ENCODE measurements at regions not wholly inside any gene's neighbourhood (a gene's known extent, or its start where the extent isn't known, plus 50 kb on each side); places are given as distances from the start of the nearest gene placed in this dataset.

DNA sequence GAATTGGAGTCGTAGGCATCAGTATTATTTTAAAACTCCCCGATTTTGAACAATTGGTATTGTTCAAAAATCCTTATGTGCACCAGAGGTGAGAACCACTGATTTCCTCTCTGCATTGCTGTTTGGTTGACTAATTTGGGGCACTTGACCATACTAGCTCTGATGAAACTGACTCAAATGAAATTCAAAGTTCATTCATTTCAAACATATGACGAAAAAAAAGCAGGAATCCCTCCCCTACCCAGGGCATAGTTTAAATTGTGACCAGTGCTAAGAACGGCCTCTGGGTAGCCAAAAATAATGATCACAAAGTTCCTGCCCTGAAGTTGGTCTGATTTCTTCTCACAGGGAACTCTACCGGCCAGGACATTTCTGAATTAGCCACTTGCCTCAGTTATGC, 75.7 kb upstream of the EGFL6 start:
- Mint-ChIP-seq H3K36me3 (ENCODE audit: low read depth) (peaks cover 4% of the 10 kb centered on the region), H3K9me3 (peaks cover 8% of the 10 kb centered on the region), H3K27me3 (ENCODE audit: low read depth) (no peaks in the 10 kb centered on the region), H3K4me3 (no peak overlapping the region), H3K27ac (ENCODE audit: unreplicated experiment) (no peak overlapping the region), H3K4me1 (no peaks in the 10 kb centered on the region)
- DNase-seq (ENCODE audit: low read depth, low spot score): no peak
- TF ChIP-seq, protein P1, sequence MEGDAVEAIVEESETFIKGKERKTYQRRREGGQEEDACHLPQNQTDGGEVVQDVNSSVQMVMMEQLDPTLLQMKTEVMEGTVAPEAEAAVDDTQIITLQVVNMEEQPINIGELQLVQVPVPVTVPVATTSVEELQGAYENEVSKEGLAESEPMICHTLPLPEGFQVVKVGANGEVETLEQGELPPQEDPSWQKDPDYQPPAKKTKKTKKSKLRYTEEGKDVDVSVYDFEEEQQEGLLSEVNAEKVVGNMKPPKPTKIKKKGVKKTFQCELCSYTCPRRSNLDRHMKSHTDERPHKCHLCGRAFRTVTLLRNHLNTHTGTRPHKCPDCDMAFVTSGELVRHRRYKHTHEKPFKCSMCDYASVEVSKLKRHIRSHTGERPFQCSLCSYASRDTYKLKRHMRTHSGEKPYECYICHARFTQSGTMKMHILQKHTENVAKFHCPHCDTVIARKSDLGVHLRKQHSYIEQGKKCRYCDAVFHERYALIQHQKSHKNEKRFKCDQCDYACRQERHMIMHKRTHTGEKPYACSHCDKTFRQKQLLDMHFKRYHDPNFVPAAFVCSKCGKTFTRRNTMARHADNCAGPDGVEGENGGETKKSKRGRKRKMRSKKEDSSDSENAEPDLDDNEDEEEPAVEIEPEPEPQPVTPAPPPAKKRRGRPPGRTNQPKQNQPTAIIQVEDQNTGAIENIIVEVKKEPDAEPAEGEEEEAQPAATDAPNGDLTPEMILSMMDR (conservative IDR thresholded peaks at IDR 0.05): no peak

DNA sequence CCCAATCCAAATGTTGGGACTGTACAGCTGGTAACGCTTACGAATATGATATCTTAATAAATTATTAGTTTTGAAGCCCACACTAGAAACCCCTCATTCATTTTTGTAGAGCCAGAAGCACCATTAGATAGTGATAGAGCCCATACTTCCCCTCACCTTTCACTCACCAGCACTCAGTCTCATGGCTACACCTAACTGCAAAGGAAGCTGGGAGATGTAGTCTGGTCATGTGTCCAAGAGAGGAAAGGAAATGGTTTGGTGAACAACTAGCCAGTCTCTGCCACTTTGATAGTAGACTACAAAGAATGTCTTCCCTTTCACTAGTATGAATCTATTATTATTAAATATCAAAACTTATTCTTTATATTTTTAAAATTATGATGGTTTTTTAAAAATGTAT, 77.1 kb upstream of the EGFL6 start:
- DNase-seq (ENCODE audit: low read depth, low spot score): no peak
- H3K9me3 Mint-ChIP-seq: peaks cover 3% of the 10 kb centered on the region
- TF ChIP-seq, protein P1 (conservative IDR thresholded peaks at IDR 0.05): no peak
- H3K27ac Mint-ChIP-seq (ENCODE audit: unreplicated experiment): no peak overlapping the region
- no peaks in the 10 kb centered on the region for H3K27me3 Mint-ChIP-seq (ENCODE audit: low read depth)
- peaks cover 10% of the 10 kb centered on the region for H3K4me1 Mint-ChIP-seq
- H3K4me3 Mint-ChIP-seq: no peak overlapping the region
- H3K36me3 Mint-ChIP-seq (ENCODE audit: low read depth): no peaks in the 10 kb centered on the region

DNA sequence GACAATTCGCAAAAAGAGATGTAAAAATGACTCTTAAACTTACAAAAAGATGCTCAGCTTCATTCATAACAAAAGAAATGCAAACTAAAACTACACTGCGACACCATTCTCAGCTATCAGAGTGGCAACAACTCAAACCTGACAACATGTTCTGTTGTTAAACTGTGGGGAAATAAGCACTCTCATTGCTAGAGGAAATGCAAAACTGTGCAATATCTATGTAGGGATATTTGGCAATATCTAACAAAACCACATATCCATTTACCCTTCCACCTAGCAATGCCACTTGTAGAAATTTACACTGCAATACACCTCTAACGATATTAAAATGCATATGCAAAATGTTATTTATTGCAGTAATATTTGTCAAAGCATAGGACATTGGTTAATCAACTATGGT, 78.3 kb upstream of the EGFL6 start:
- peaks cover 9% of the 10 kb centered on the region for H3K9me3 Mint-ChIP-seq
- TF ChIP-seq, protein P1 (conservative IDR thresholded peaks at IDR 0.05): no peak
- H3K27ac Mint-ChIP-seq (ENCODE audit: unreplicated experiment): no peak overlapping the region
- no peaks in the 10 kb centered on the region for H3K27me3 Mint-ChIP-seq (ENCODE audit: low read depth)
- DNase-seq (ENCODE audit: low read depth, low spot score): no peak
- H3K4me1 Mint-ChIP-seq: peaks cover 20% of the 10 kb centered on the region
- no peaks in the 10 kb centered on the region for H3K36me3 Mint-ChIP-seq (ENCODE audit: low read depth)
- no peak overlapping the region for H3K4me3 Mint-ChIP-seq

DNA sequence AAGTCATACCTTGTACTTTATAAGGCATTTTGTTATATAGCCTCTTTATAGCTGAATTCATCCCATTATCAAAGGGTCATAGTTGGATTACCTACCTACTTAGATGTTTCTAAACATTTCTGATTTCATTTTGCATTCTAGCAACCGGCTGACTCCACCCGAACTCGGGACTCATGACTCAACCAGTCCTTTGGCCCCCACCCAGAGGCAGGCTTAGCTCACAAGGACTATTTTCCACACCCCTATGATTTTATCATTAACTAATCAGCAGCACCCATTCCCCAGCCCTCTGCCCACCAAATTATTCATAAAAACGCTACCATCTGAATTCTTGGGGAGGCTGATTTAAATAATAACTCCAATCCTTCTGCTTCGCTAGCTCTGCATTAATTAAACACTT, 79.9 kb upstream of the EGFL6 start:
- Mint-ChIP-seq H3K4me3 (no peak overlapping the region), H3K36me3 (ENCODE audit: low read depth) (no peaks in the 10 kb centered on the region), H3K27ac (ENCODE audit: unreplicated experiment) (no peak overlapping the region), H3K4me1 (peaks cover 23% of the 10 kb centered on the region), H3K9me3 (peaks cover 6% of the 10 kb centered on the region), H3K27me3 (ENCODE audit: low read depth) (no peaks in the 10 kb centered on the region)
- TF ChIP-seq, protein P1 (conservative IDR thresholded peaks at IDR 0.05): no peak
- DNase-seq (ENCODE audit: low read depth, low spot score): no peak

DNA sequence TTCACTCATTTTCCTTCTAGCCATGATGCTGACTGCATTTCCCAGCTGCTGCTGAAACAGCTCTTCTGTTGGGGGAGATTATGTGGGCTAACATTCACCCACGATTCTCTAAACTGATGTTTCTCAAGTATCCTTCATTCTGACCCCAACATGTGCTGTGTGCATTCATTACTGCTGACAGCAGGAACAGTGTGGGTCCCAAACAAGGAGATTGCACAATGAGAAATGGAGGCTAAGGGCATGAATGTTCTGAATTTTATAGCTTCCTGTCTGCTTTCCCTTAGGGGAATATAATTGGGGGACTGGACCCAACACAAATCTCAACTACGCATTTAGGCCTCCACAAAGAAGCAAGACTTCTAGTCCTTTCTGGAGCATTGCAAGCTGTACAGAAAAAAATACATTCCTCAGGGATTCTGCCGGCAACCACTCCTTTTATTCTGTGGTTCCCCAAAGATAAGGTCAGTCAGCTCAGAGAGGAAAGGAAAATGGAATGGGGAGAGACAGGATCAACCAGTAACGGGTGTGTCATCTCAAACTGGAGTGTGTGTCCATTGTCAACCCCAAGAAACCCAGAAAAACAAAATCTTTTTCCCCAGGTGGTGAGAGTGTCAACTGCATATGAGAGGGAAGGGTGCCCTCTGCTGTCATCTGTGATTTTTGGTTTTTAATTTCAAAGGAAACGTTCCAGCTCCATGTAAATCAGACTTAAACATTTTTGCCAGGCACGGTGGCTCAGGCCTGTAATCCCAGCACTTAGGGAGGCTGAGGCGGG, 81.5 kb upstream of the EGFL6 start:
- Mint-ChIP-seq H3K4me3 (no peak overlapping the region), H3K27me3 (ENCODE audit: low read depth) (no peaks in the 10 kb centered on the region), H3K27ac (ENCODE audit: unreplicated experiment) (peak overlapping the region; percentile 83), H3K9me3 (peaks cover 10% of the 10 kb centered on the region), H3K4me1 (peaks cover 23% of the 10 kb centered on the region), H3K36me3 (ENCODE audit: low read depth) (no peaks in the 10 kb centered on the region)
- peak; percentile 31 for DNase-seq (ENCODE audit: low read depth, low spot score)
- TF ChIP-seq, protein P1 (conservative IDR thresholded peaks at IDR 0.05): peak; percentile 76

All from neural crest cell (in vitro differentiated cells).